ENCODE measurements at regions not wholly inside any gene's neighbourhood (a gene's known extent, or its start where the extent isn't known, plus 50 kb on each side); places are given as distances from the start of the nearest gene placed in this dataset.

GRCh38 chr22:48506506-48507145 is 1321.0 kb downstream of the BRD1 start:
- Mint-ChIP-seq H3K4me1 (no peaks in the 10 kb centered on the region), H3K36me3 (ENCODE audit: low read depth) (no peaks in the 10 kb centered on the region), H3K27me3 (ENCODE audit: low read depth) (no peaks in the 10 kb centered on the region), H3K27ac (no peak overlapping the region), H3K4me3 (no peak overlapping the region), H3K9me3 (no peaks in the 10 kb centered on the region)
- no peak for TF ChIP-seq CTCF (IDR thresholded peaks at IDR 0.05; ENCODE audit: unreplicated experiment in 3 of 3)

- Mint-ChIP-seq H3K4me1 (no peaks in the 10 kb centered on the region), H3K9me3 (no peaks in the 10 kb centered on the region), H3K4me3 (no peak overlapping the region), H3K27me3 (ENCODE audit: low read depth) (no peaks in the 10 kb centered on the region), H3K27ac (no peak overlapping the region), H3K36me3 (ENCODE audit: low read depth) (no peaks in the 10 kb centered on the region)
- no peak for TF ChIP-seq CTCF (IDR thresholded peaks at IDR 0.05; ENCODE audit: unreplicated experiment in 3 of 3)
Measured at GRCh38 chr22:48505891-48506290, 1321.8 kb downstream of the BRD1 start.

GRCh38 chr22:48504519-48505140 is 1323.0 kb downstream of the BRD1 start:
- TF ChIP-seq CTCF (IDR thresholded peaks at IDR 0.05; ENCODE audit: unreplicated experiment in 3 of 3): no peak
- H3K4me3 Mint-ChIP-seq: no peak overlapping the region
- no peaks in the 10 kb centered on the region for H3K36me3 Mint-ChIP-seq (ENCODE audit: low read depth)
- H3K27ac Mint-ChIP-seq: no peak overlapping the region
- no peaks in the 10 kb centered on the region for H3K9me3 Mint-ChIP-seq
- H3K4me1 Mint-ChIP-seq: no peaks in the 10 kb centered on the region
- peaks cover 5% of the 10 kb centered on the region for H3K27me3 Mint-ChIP-seq (ENCODE audit: low read depth)

GRCh38 chr22:48503876-48504275 is 1323.8 kb downstream of the BRD1 start:
- no peak for TF ChIP-seq CTCF (IDR thresholded peaks at IDR 0.05; ENCODE audit: unreplicated experiment in 3 of 3)
- H3K27me3 Mint-ChIP-seq (ENCODE audit: low read depth): peaks cover 10% of the 10 kb centered on the region
- H3K9me3 Mint-ChIP-seq: no peaks in the 10 kb centered on the region
- H3K27ac Mint-ChIP-seq: no peak overlapping the region
- H3K4me3 Mint-ChIP-seq: no peak overlapping the region
- H3K36me3 Mint-ChIP-seq (ENCODE audit: low read depth): no peaks in the 10 kb centered on the region
- H3K4me1 Mint-ChIP-seq: peaks cover 4% of the 10 kb centered on the region

GRCh38 chr22:48503035-48503625 is 1324.5 kb downstream of the BRD1 start:
- Mint-ChIP-seq H3K27ac (no peak overlapping the region), H3K9me3 (no peaks in the 10 kb centered on the region), H3K27me3 (ENCODE audit: low read depth) (peaks cover 11% of the 10 kb centered on the region), H3K4me1 (peaks cover 6% of the 10 kb centered on the region), H3K4me3 (no peak overlapping the region), H3K36me3 (ENCODE audit: low read depth) (no peaks in the 10 kb centered on the region)
- no peak for TF ChIP-seq CTCF (IDR thresholded peaks at IDR 0.05; ENCODE audit: unreplicated experiment in 3 of 3)

Measured in nephron (organoid).